HT-29 (cell line): ENCODE measurements at regions not wholly inside any gene's neighbourhood (a gene's known extent, or its start where the extent isn't known, plus 50 kb on each side); places are given as distances from the start of the nearest gene placed in this dataset.

Source experiments
- DNase-seq: peaks from one replicate; pipeline ENCODE4 v3.0.0-alpha.2; 2015; ENCODE audit warnings: low spot score

DNA sequence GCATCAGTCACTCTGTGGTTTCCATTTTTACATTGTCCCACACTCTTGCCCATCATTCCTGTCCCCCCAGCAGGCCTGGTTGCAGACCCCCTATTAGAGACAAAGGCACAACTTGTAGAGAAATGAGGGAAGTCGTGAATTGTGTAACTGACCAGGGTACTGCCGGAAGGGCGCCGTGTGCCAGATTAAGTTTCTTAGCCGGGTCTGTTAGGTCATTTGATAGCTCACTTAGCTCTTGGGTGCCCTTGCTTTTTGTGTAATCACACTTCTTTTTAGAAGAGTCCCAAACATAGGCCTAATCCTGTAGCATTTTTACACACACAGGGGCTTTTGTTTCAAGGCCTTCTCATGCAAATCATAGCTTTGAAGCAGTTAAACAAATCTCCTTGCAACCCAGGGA, 87.2 kb downstream of the CTAGE1 start:
- no peak for DNase-seq

DNA sequence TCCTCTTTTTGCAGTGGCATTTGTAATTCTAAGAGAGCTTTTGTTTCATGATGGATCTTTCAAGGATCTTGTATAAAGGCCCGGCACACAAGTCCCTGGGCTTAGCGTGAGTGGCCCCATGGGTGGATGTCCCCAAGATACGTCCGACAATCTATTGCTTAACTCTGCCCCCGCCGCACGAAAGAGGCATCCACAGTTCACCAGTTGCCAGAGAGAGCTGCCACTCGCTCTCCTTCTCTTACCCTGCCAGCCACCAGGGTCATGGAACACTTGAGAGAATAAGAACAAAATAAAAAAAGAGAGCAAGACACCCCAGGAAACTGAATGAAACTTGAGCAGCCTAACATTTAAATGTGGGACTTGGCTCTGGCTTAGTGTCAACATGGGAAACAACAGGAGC, 92.3 kb downstream of the CTAGE1 start:
- DNase-seq = no peak

DNA sequence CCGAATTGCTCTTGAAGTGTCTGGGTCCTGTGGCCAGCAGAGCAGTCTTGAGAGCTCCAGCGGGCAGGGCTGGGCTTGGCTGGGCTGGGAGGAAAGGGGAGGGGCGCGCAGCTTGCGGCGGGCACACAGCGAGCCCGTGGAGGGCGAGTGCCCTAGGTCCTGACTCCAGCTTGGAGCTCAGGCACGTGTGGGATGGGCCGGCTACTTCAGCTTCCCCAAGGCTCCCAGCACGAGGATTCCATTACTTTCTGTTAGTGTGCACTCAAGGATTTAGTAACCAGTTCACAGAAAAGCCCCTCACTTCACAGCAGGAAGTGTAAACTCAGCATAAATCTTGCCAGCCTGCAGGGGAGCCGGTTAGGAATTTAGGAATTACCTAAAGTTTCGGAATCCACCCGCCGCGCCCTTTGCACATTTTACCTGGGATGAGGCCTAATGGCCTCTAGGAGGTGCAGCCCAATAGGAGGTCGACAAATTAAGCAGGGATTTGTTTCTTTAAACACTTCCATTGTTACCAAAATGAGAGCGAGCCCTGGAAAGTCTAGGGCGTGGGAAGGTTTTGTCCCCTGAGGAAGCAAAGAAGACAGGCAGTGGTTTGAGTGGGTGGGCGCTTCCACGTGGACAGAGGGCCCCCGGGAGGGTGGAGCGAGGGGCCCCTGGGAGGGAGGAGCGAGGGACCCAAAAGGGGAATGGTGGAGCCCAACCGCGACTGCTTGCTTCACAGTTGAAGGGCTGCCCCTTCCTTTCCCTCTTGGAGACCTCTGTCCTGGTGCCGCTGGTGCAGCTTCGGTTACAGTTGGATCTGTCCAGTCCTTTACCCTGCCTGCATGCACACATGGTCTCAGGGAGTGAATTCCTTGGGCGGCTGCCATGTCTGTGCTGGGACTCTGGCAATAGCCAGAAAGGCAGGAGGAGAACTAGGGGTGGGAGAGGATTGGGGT, 93.3 kb downstream of the CTAGE1 start:
- no peak for DNase-seq

DNA sequence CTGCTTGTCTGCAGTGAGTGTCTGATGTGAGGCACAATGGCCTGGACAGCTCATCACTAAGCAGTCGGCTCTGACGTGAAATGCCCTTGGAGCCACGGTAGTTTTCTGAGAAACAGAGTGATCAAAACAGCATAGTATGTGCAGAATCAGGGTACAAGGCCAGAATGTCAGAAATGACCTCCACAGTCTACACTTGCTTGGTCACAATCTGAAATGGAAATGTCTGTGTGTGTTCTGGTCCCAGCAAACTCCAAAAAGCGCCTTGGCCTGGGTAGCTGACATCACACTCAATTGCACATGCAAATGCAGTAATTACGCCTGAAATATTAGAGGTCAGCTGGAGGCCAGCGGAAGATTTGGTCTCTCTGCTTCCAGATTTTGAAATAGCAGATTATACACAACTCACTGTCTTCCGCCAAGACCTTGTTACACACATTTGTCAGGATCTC, 95.4 kb downstream of the CTAGE1 start:
- DNase-seq = no peak

DNA sequence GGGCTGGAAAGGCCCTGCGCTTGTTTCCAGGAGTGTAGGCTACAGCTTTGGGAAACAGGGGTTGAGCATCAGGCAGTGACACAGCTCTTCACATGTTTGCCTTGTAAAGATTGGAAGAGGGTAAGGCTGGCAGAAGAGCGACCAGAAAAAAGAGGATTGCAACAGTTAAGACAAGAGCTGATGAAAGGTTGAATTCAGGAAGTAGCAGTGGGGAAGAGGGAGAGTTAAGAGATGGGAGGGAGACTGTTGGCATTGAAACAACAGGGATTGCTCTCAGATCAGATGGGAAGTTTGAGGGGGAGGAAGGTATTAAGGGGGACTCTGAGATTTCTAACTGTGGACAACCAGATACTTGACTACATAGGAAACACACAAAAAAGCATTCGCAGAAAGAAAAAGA, 96.9 kb downstream of the CTAGE1 start:
- no peak for DNase-seq

DNA sequence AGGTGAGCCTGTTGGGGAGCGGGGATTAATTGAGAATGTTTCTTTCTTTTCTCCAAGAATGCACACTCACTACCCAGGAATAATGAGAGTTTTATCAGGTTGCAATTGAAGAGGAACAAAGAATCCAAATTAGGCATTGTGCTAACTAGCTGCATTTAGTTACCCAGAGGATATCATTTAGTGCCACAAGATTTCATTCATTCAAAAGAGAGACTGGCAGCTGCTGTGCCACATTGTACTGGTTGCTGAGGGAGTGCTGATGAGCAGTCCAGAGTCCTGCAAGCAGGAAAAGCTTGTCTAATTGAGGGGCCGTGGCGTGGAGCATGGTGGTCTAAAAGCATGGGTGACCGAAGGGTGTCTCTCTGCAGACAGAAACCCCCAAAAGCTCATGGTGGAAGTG, 97.6 kb downstream of the CTAGE1 start:
- no peak for DNase-seq

DNA sequence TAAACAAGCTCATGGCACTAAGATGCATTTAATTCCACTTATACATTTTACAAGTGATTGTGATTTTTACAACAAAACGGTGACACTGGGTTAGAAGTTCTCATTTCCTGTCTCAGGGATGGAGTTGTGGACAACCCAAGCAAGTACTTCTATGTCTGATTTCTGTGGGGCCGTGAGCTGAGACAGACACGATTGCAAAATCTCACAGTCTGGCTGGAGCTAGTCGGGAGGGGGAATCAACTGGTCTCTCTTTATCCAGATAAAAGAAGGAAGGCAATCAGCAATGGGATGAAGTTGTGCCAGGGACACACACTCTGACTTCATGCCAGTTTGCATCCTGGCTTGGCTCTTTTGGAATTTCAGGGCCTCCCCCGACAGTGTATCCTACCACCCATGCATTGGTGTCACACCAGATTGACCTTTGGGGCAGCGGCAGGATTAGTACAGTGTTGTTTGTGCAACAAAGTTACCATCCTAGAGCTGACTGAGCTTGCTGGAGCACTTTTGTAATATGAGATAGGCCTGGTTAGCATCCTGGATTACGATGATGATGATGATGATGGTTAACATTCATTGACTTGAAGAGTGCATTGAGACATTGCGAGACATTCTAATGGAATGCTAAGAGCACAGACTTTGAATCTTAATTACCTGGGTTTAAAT, 98.8 kb downstream of the CTAGE1 start:
- DNase-seq = no peak

DNA sequence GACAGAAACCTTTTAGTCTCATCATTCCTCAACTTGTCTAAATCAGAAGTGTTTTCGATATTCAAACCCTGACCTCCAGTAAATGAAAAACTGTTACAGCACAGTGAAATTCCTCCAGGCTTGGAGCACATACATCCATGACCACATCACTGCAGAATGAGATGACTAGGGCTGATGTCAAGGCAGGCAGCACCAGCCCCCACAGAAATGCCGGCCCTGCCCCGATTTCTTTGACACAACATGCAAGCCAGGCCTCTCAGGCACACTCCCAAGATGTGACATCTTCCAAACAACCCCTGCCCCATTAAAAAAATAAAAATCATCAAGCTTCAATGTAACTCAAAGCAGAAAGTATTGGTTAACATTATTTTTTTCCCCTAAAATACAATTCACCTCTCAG, 103.3 kb downstream of the CTAGE1 start:
- DNase-seq = no peak

DNA sequence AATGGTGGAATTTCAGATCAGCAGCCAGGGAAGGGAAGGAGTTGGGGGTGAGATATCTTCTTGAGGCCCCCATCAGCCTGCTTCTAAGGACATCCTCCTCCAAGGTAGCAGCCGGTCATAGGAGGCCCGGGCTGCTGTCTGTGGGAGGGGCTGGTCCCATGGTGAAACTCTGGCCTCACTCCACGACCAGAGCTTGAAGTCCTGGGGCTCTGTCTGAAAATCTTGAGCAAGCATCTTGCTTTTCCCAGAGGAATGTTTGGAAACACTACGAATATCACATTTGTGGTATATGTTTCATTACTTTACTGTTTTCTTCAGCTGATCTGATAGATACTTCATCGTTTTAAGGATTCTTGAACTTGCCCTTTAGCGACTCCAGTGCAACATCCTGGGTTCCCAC, 103.7 kb downstream of the CTAGE1 start:
- DNase-seq = no peak

DNA sequence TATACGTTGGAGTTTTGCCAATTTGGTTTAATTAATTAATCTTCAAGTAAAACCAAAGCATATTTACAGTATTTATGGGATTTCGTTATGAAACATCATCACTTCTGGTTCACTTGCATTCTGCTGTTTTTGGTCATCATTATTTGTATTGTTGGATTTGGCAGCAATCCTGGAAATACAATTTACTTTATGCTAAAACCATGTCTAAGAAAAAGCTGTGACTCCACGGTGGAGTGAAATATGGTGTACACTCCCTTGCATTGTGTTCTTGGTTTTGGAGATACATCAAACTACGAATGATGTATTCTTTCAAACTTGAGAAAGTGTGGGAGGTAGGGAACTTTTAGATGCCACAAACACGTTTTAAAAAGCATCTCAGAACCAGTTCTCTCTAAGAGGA, 106.4 kb downstream of the CTAGE1 start:
- DNase-seq = no peak

DNA sequence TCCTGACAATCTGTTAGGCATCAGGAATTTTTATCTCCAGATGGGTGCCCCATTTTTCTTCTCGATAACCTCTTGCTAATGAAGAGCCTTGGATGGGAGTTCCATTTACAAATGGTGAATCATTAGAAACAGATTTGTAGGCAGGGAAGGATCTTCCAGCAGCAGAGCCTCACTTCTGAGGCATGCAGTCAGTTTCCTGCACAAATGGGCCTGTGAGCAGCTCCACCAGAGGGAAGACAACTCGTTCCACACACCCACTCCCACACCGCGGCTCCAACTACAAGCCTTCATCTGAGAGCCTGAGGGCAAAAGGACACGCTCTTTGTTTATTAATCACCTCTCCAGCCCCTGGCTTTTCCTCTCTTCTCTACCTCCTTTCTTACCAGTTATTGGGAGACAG, 108.5 kb downstream of the CTAGE1 start:
- DNase-seq = no peak

DNA sequence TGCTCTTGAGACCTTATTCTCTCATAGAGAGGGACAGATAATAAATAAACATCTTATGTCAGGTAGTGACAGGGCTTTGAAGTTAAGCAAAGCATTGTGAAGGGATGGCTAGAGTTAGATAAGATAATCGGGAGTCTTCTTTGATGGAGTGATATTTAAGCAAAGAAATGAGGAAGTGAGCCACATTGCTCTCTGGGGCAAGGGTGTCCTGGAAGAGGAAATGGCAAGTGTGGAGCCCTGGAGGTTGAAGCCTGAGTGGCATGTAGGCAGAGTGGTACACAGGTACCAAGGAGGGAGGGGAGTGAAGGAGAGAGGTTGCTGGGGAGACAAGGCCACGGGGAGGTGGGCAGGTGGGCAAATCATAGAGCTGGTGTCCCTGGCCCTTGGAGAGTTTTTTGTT, 110.2 kb downstream of the CTAGE1 start:
- no peak for DNase-seq

DNA sequence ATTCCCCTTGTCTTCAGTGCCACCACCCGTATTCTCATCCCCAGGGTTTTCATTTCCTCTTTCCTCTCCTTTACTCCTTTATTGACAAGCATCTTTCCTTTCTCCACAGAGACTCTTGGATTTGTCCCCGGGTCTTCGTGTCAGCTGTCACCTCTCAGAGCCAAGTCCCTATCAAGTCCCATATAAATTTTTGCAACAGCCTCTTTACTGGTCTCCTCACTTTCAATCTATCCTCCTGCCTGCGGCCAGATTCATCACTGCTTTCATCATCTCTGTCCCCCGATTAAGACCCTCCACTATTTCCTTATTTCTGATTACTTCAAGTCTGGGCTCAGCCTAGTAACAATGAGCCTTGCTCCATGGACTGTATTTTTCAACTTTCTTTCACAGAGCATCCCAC, 113.8 kb downstream of the CTAGE1 start:
- DNase-seq = no peak

DNA sequence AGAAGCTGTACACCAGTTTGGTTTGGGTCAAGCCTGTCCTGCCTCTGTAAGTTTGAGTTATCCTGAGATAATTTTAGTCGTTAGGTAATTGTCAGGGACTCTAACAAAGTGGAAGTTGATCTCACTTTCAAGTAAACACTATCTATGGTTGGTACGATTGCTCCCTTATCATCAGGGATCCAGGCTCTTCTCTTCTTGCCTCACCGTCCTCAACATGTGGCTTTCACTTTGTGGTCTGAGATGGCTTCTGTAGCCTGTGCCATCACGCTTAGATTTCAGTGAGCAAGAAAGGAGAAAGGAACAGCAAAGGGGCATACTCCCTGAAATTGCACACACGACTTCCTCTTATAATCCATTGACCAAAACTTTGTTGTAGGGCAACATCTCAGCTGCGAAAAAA, 115.6 kb downstream of the CTAGE1 start:
- DNase-seq = no peak

DNA sequence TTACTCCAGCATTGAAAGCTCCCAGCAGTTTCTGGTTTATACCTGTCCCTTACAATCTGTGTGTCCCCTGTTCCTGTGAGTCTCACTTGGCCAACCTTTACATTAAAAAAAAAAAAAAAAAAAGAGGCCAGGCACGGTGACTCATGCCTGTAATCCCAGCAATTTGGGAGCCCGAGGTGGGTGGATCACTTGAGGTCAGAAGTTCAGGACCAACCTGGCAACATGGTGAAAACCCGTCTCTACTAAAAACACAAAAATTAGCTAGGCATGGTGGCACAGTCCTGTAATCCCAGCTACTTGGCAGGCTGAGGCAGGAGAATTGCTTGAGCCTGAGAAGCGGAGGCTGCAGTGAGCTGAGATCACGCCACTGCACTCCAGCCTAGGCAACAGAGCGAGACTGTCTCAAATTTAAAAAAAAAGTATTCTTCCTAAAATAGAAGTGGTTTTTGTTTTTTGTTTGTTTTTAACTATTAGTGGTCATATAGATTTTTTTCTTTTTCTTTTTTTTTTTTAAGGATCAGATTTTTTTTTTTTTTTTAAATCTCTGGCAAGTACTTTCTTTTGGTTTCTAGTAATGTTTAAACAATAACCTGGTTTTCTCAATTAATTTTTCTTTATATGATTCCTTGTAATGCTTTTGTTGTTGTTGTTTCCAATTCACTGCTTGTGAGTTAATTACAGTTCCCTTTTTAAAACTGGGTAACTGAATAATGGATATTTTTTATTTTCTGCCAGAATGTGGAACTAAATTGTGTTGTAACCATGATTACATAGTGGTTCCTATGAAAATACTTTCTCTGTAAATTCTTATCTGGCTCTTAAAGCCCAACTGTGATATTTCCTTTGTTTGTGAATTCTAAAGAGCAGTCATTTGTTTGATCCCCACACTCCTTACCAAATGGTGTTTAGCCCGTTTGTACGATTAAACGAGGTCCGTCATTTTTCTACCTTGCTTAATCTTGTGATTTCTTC, 116.8 kb downstream of the CTAGE1 start:
- DNase-seq = peak; percentile 64

DNA sequence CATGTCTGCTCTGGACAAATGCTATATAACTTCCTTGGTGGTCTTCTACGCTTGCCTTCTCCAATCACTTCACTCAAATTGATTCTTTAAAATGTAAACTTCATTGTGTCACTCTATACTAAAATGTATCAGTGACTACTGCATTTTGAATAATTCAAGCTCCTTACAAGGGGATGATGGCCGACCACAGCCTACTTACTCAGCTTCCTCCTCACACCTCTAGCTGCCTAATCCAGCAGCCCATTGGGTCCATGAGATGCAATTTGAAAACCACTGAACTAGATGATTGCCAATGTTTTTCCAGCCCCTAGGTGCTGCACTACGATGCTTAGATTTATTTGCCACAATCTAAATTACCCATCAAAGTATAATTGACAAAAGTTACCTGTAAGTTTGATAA, 120.7 kb downstream of the CTAGE1 start:
- DNase-seq = no peak

DNA sequence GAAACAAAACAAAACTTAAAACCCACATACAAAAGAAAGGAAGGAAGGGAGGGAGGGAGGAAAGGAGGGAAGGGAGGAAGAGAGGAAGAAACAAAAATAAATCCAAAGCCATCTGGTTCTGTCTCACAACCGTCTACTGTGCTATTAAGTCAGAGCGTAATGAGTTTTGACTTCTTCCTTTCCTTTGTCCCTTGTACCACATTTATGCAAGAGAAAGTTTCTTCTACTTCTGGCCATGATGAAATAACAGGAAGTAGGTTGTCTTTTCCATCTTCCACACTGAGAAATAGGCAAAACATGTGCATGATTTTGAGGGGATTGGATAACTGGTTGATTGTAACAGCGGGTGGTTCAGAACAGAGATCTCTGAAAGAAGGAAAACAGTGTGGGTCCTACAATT, 121.4 kb downstream of the CTAGE1 start:
- DNase-seq = no peak

DNA sequence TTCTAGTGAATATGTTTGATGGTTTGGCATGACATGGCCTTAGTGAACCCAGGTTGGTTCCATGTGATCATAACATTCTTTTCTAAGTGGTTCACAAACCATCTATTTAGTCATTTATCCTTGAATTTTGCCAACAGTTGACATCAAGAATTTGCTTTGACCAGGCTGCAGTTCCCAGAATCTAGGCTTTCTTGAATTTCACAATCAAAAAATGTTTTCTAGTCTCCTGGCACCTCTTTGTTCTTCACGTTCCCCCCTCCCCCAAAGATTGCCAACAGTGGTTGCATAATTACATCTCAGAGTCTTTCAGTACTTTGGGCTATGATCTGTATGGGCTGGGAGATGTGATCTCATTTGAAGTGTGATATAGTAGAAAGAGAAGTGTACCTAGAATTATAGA, 124.0 kb downstream of the GATA6 start:
- DNase-seq = no peak

DNA sequence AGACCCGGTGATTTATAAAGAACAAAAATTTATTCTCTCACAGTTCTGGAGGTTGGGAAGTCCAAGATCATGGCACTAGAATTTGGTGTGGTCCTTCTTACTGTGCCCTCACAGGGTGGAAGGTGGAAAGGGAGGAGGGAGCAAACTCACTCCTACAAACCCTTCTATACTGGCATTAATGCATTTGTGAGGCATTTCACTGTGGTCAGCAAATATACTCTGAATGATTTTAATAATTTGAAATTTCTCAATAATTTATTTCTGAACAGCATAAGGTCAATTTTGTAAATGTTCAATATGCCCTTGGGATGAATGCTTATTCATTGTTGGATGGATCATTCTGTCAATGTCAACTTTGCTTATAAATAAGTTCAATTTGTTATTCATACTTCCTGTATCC, 120.6 kb downstream of the GATA6 start:
- DNase-seq = no peak

DNA sequence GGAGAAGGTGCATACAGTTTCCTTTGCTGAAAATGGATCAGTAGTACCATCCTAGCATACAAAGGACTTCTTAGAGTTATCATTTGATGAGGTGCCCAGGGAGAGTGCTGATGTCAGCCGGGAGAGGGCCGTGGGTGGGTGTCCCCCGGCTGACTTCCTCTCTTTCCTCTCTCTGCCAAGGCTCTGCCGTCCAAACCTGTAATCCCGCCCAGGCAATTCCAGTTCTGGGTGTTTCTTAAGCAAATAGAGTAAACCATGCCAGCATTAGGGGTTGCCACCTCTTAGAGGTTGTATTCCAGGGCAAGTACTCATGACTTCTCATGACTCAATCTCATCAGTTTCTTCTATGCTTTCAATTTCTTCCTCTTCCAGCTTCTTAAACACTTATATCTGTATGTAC, 117.2 kb downstream of the GATA6 start:
- DNase-seq = peak; percentile 89

DNA sequence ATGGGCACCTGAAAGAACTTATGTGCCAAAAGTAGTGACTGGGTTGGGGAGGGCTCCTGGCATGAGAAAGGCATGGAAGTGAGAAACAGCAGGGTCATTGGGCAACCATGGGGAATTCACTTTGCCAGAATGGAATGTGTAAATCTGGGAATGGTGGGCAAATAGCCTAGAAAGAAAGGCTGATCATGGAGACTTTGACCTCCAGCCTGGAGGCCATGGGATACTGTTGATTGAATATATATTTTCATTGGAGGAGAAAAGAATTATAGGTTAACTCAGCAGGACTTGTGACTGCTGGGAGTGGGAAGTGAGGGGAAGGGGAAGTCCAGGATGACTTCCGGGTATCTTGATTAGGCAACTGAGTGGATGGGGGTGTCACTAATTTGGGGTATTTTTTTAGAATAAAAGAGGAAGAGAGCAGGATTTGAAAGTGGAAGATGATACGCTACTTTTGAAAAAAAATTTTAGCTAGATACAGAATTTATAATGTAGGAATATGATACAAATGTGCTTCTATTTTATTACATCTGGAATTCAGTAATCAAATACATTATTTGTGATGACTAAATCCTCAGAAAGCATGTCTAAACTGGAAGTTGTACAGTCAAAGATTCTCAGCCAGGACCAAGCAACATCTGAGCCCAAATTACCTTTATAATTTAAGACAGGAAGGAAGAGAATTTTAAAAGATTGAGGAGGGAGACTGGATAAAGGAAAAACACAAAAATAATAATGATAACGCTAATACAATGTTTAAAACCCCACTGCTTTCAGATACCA, 116.2 kb downstream of the GATA6 start:
- DNase-seq = peak; percentile 26
